ENCODE measurements at regions not wholly inside any gene's neighbourhood (a gene's known extent, or its start where the extent isn't known, plus 50 kb on each side); places are given as distances from the start of the nearest gene placed in this dataset.
"Not testable (repeated sequence)": the region's sequence is repeated elsewhere in the genome, so short reads cannot be mapped to it uniquely, and the experiment has no call there.

- DNase-seq: no peak
Observed at GRCh38 chr3:112765531-112765930, 81.1 kb downstream of the CD200R1L start.

DNA sequence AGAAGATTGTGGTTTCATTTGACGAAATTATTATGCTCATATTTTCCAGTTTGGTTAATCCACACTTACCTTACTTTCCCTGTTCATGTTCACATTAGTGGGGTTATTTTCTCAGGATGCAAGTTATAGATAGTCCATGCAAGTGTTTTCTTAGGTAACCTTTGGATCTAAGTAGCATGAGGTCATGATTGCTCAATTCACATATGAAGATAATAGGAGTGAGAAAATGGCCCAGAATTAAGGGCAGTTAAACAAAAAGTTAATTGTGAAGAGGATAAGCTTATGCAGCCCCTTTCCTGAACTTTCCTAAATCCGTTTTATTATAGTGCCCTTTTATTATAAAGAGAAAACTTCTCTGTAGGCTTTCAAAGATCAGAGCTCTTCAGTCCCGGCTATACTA is 83.4 kb downstream of the CD200R1L start:
- DNase-seq: no peak

DNA sequence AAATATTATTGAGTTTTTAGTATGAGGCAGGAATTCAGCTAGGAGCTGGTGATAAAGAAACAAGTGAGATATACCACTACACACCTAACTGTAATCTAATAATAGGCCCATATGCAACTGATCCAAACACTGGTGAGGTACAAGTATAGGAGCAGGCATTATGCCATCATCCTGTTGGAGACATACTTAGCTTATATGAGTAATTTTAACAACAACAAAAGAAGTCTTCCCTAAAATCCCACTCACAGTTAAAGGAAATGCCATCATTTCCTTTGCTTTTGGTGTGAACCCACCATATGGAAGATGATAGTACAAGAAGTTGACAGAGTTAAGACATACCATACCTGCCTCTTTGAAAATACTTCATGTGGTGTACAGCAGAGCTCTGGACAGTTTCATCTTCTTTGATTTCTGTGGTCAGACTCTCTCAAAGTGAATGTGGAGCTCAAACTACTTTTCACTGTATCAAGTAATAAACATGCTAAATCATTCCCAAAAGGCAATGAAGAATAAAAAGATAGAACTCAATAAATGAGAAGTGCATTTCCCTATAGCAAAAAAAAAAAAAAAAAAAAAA is 85.5 kb downstream of the CD200R1L start:
- DNase-seq: no peak

- DNase-seq: no peak
Observed at GRCh38 chr3:112759681-112760080, 87.0 kb downstream of the CD200R1L start.

DNA sequence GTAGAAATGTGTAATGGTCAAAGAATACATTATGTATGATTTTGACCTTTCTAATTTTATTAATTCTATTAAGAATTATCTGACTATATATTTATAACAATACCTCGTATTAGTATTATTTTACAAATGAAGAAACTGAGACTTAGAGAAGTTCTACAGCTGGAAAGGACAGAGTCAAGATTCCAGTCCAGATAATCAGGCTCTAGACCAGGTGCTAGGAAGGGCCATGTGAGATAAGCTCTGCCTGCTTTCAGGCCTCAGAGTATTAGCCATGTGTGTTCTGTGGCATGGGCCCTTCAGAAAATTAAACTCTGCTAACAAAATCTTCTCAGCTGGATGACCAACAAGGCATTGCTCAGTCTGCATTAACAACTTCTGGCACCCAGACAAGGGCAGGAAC is 87.5 kb downstream of the CD200R1L start:
- DNase-seq: no peak

DNA sequence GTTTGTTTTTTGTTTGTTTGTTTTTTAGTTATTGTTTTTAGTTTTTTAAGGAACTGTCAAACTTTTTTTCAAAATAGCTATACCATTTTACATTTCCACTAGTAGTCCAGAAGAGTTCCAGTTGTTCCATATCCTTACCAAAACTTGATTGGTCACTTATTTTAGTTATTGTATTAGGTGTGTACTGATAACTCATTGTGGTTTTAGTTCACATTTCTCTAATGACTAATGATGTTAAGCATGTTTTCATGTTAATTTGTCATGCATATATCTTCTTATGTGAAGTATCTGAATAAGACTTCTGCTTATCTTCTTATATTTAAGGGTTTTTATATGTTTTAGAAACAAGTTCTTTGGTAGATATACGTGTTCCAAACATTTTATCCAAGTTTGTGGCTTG is 89.5 kb downstream of the CD200R1L start:
- DNase-seq: no peak

GRCh38 chr3:112755845-112756613 is 90.6 kb downstream of the CD200R1L start:
- DNase-seq: no peak

- DNase-seq: not testable (repeated sequence)
Observed at GRCh38 chr3:112755046-112755445, 91.6 kb downstream of the CD200R1L start.

DNA sequence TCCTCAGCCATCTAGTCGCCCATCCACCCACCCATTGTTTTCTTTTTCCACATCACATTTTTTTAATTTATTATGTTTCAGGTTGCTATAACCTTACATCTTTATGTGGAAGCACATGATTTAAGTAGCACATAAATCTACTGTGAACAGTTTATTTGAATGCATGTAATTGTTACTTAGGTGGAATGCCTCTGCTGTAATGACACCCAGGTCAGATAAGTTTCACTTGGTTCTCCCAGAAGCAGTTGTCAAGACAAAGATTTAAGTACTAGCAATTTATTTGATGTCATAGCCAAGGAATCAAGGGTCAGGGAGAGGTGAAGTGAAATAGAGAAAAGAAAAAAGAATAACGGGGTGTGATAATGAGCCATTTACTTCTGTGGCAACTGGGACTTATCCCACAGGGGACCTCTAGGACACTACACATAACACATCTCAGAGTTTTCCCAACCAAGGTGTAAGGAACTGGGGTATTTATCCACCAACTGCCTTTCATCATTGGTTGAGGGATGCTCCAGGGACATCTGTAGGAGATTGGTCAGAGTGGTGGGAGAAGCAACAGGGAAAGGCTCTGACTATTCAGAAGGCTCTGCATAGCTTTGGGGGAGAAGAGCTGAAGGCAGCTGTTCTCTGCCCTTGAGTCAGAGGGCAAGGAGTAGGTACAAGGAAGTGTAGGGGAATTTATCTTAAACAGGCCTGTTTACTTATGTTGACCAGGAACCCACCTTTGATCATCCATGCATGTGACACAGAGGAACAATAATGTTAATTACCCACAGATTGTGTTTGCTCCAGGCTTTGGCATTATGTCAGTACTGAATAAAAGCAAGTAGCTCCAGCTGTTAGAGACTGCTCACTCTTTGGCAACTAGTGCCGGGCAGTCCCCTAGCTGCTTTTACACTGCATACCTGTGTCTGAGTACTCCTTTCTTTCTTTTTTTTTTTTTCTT is 94.8 kb downstream of the CD200R1L start:
- no peak for DNase-seq

GRCh38 chr3:112751061-112751460 is 95.6 kb downstream of the CD200R1L start:
- no peak for DNase-seq

DNA sequence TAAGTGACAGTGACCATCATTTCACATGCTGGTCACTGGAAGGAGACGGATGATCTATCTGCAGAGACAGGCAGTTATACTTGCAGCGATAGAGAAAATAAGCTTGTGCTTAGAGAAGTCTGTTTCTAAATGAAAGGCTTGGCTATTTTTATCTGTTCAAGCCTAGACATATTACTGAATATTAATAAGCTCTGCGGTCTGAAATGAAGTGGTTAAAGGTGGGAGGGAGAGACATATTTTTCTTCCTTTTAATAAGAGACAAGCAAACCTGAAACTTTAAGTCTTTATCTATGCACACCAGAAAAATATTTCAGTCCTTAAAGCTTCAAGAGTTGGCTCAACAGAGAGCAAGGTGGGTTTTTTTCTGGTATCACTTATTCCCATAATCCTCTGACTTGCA is 99.0 kb downstream of the CD200R1L start:
- DNase-seq: no peak

GRCh38 chr3:112746675-112747280 is 99.9 kb downstream of the CD200R1L start:
- no peak for DNase-seq

DNA sequence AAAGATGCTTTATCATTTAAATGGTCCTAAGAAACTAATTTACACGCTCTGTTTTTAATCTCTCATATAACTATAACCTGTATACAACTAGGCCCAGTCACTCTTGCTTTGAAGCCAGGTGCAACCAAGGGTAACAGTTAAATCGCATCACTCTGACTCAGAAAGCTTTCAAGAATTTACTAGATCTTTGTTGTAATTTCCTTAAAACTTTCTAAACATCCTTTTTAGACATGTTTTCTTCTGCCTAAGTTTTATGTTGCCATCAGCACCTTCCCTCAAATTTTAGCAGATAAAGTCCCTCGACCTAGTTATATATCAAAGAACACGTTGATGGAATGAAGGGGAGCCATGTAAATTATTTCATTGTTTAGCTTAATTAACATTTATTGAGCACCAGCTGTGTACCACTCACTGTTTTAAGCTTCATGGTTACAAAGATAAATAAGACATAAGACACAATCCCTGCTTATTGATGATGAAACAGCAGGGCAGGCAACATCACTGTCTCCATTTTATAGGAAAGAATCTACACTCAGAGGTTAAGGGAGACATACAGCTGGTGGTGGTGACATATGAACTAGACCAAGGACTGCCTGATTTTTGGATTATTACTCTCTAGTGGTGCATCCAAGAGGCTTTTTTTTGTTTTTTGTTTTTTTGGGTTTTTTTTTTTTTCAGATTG is 101.0 kb downstream of the CD200R1L start:
- no peak for DNase-seq

GRCh38 chr3:112744825-112745566 is 101.7 kb downstream of the CD200R1L start:
- no peak for DNase-seq

DNA sequence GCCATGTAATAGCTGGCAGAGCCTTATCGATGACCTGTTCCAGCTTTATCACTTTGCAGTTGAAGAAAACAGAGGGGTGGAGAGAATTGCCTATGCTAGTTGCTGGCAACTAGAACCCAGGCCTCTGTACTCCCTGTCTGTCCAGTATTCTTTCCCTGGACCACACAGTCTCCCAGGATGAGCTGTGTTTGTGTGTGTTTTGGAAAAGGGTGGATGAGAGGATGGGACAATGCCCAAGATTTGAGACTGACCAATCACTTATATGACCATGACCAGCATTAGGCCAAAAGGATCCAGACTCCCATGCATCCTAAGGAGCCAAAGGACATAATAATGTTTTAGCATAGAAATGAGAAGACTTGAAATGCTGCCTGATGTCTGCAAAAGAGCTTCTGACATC is 102.6 kb downstream of the CD200R1L start:
- no peak for DNase-seq

GRCh38 chr3:112742934-112743333 is 102.0 kb upstream of the CCDC80 start:
- no peak for DNase-seq

- DNase-seq: no peak
Observed at GRCh38 chr3:112741983-112742382, 101.0 kb upstream of the CCDC80 start.

DNA sequence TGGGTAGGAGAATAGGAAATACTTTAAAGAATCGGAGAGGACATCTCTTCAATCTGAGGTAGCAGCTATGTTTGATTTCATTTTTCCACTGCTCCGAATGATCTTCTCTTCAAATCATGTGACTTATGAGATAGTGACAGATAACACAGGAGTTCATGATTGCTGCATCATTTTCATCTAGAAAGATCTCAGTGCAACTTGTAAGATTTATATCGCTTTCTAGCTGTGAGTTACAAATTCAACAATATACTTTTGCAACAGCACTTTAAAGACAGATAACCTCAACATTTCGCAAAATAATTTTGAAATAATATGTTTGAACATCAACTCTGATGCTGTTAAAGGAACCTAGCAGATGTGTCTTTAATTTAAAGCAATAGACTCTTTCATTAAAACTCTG is 99.9 kb upstream of the CCDC80 start:
- DNase-seq: no peak

- no peak for DNase-seq
Observed at GRCh38 chr3:112739252-112739965, 98.5 kb upstream of the CCDC80 start.

GRCh38 chr3:112738366-112738765 is 97.4 kb upstream of the CCDC80 start:
- no peak for DNase-seq

Data from NCI-H446 (cell line).